Chondrocyte (in vitro differentiated cells): ENCODE measurements at regions not wholly inside any gene's neighbourhood (a gene's known extent, or its start where the extent isn't known, plus 50 kb on each side); places are given as distances from the start of the nearest gene placed in this dataset.

Experiments
- DNase-seq: peaks from one replicate; pipeline ENCODE4 v3.0.0; 2021; ENCODE audit warnings: mixed read lengths, low spot score
- H3K27ac Mint-ChIP-seq: one replicate; pipeline ENCODE4 v1.8.0; 2021; ENCODE audit warnings: mild to moderate bottlenecking, moderate library complexity, mixed read lengths; ENCODE audit not compliant: unreplicated experiment
- H3K27me3 Mint-ChIP-seq: 2 replicates; pipeline ENCODE4 v1.8.0; 2021; ENCODE audit warnings: low read depth, mixed read lengths
- H3K36me3 Mint-ChIP-seq: 2 replicates; pipeline ENCODE4 v1.8.0; 2021; ENCODE audit warnings: low read depth, mixed read lengths
- H3K4me1 Mint-ChIP-seq: 2 replicates; pipeline ENCODE4 v1.8.0; 2021; ENCODE audit warnings: low read depth, mild to moderate bottlenecking, mixed read lengths
- H3K4me3 Mint-ChIP-seq: one replicate; pipeline ENCODE4 v1.8.0; 2021; ENCODE audit warnings: mild to moderate bottlenecking, moderate library complexity, mixed read lengths; ENCODE audit not compliant: unreplicated experiment
- H3K9me3 Mint-ChIP-seq: 2 replicates; pipeline ENCODE4 v1.8.0; 2021; ENCODE audit warnings: low read depth, mixed read lengths
- CTCF ChIP-seq: fragments of 200-600 bp; sonication (generic); IDR thresholded peaks from 2 replicates; pipeline ENCODE4 v1.5.0; 2021; ENCODE audit warnings: antibody characterized with exemption, mild to moderate bottlenecking, moderate library complexity

GRCh38 chr13:50153401-50153800 is 138.2 kb downstream of the KCNRG start:
- no peak overlapping the region for H3K27ac Mint-ChIP-seq
- no peak overlapping the region for H3K4me3 Mint-ChIP-seq
- H3K36me3 Mint-ChIP-seq: no peaks in the 10 kb centered on the region
- no peaks in the 10 kb centered on the region for H3K27me3 Mint-ChIP-seq
- no peaks in the 10 kb centered on the region for H3K9me3 Mint-ChIP-seq
- no peak for TF ChIP-seq CTCF
- no peak for DNase-seq
- peaks cover 21% of the 10 kb centered on the region for H3K4me1 Mint-ChIP-seq

GRCh38 chr13:50153876-50154275 is 138.6 kb downstream of the KCNRG start:
- no peak overlapping the region for H3K4me3 Mint-ChIP-seq
- peaks cover 21% of the 10 kb centered on the region for H3K4me1 Mint-ChIP-seq
- no peak overlapping the region for H3K27ac Mint-ChIP-seq

DNA sequence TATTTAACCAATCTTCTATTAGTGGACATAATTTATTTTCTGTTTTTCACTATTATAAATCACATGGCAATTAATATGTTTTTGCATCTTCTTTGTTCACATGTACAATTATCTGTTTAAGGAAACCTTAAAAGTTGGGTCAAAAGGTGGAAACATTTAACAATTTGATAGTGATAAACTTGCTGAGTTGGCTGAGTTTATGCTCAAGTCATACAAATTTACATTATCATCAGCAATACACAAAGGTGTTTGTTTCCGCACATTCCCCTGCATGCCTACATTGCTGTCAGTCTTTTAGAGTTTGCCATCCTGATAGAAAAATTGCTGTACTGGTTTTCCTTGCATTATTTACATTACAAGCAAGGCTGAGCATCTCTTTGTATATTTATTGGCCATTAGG is 139.5 kb downstream of the KCNRG start:
- DNase-seq: no peak
- Mint-ChIP-seq H3K27me3 (no peaks in the 10 kb centered on the region), H3K4me3 (no peak overlapping the region), H3K9me3 (no peaks in the 10 kb centered on the region), H3K36me3 (no peaks in the 10 kb centered on the region), H3K27ac (no peak overlapping the region), H3K4me1 (peaks cover 21% of the 10 kb centered on the region)
- no peak for TF ChIP-seq CTCF

More at GRCh38 chr13:50153876-50154275, 138.6 kb downstream of the KCNRG start:
- Mint-ChIP-seq H3K36me3 (no peaks in the 10 kb centered on the region), H3K9me3 (no peaks in the 10 kb centered on the region), H3K27me3 (no peaks in the 10 kb centered on the region)
- TF ChIP-seq CTCF: no peak
- DNase-seq: no peak

GRCh38 chr13:50156140-50156539 is 140.9 kb downstream of the KCNRG start:
- no peaks in the 10 kb centered on the region for H3K9me3 Mint-ChIP-seq
- H3K36me3 Mint-ChIP-seq: no peaks in the 10 kb centered on the region
- no peak overlapping the region for H3K4me3 Mint-ChIP-seq
- no peak overlapping the region for H3K27ac Mint-ChIP-seq
- no peaks in the 10 kb centered on the region for H3K27me3 Mint-ChIP-seq
- H3K4me1 Mint-ChIP-seq: peaks cover 21% of the 10 kb centered on the region
- DNase-seq: no peak
- TF ChIP-seq CTCF: no peak

DNA sequence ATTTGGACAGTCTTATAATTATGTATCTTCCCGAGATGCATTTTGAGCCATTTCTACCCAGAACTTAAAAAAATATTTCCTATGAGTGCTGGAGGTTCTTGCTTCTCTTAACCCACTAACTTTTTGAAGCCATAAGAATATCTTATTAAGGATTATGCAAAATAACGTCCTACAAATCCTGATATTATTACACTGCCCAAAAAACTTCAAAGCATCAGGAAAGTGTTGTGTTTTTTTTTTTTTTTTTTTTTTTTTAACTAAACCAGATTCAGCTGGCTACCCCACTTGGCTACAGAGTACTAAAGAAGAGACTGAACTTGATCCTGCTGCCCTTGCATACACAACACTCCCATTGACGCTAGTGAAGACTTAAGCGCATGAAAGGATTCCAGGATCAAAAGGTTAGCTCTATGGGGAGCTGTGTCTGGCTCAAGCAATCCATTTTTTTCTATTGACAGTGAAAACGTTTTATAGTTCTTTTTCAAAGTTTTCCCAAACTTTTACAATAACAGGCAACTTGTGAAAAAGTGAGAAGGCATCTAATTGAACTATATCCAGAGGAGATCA is 141.4 kb downstream of the KCNRG start:
- Mint-ChIP-seq H3K36me3 (no peaks in the 10 kb centered on the region), H3K27ac (no peak overlapping the region), H3K4me1 (peaks cover 21% of the 10 kb centered on the region)

More for the DNA sequence above, 141.4 kb downstream of the KCNRG start:
- no peak for DNase-seq
- Mint-ChIP-seq H3K4me3 (no peak overlapping the region), H3K27me3 (no peaks in the 10 kb centered on the region), H3K9me3 (no peaks in the 10 kb centered on the region)
- no peak for TF ChIP-seq CTCF
